ENCODE measurements at regions not wholly inside any gene's neighbourhood (a gene's known extent, or its start where the extent isn't known, plus 50 kb on each side); places are given as distances from the start of the nearest gene placed in this dataset.
A peak's percentile ranks its signal among the peaks of the same experiment; 100 is the strongest.
"Not testable (repeated sequence)": the region's sequence is repeated elsewhere in the genome, so short reads cannot be mapped to it uniquely, and the experiment has no call there.

GRCh38 chr10:57341294-57341693, 926.4 kb downstream of the IPMK start:
- no peak for DNase-seq (ENCODE audit: low spot score)

- peak; percentile 44 for DNase-seq (ENCODE audit: low spot score)
Measured at GRCh38 chr10:57338823-57339558, 928.7 kb downstream of the IPMK start.

GRCh38 chr10:57336865-57337264, 930.8 kb downstream of the IPMK start:
- DNase-seq (ENCODE audit: low spot score): no peak

GRCh38 chr10:57336341-57336740, 931.4 kb downstream of the IPMK start:
- DNase-seq (ENCODE audit: low spot score): no peak

GRCh38 chr10:57334523-57334922, 933.2 kb downstream of the IPMK start:
- DNase-seq (ENCODE audit: low spot score): no peak

DNA sequence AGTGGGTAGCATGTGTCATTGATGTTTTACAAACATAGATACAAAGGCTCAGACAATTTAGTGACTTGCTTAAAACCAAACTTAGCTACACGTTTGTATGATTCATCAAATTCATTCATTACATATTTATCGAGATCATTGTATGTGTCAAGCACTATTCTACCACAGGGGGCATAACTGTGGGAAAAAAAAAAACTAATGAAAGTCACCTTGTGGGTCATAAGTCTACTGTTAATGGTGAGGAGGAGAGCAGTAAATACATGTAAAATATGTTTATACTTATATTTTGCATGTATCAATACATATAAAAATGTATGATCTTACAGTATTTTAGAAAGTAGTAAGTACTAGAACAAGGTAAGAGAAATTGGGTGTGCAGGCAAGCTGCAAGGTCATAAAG, 933.8 kb downstream of the IPMK start:
- DNase-seq (ENCODE audit: low spot score): no peak

DNA sequence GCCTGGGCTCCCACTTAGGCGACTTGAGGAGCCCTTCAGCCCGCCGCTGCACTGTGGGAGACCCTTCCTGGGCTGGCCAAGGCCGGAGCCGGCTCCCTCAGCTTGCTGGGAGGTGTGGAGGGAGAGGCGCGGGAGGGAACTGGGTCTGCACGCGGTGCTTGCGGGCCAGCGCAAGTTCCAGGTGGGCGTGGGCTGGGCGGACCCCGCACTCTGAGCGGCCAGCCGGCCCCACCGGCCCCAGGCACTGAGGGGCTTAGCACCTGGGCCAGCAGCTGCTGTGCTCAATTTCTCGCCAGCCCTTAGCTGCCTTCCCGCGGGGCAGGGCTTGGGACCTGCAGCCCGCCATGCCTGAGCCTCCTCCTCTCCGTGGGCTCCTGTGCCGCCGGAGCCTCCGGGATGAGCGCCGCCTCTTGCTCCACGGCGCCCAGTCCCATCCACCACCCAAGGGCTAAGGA, 946.3 kb downstream of the IPMK start:
- DNase-seq (ENCODE audit: low spot score): not testable (repeated sequence)

GRCh38 chr10:57320416-57320815, 947.3 kb downstream of the IPMK start:
- no peak for DNase-seq (ENCODE audit: low spot score)

DNA sequence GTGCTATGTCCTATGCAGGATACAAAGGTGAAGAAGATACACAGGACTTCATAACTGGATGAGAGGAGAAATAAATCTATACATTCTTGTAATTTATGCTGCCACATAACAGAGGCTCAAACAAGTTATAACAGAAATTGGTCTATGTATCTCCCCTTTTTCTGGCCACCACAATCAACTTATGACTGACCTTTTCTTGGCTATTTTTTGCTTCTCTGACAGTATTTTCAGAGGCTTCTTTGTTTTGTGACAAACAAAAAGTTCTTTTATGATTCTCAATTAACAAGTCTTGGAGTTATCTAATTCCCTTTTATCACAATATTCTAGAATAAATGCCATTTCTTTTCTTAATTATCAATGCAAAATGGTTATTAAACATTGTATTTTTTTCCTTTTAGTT, 953.0 kb upstream of the ZWINT start:
- DNase-seq (ENCODE audit: low spot score): no peak

DNA sequence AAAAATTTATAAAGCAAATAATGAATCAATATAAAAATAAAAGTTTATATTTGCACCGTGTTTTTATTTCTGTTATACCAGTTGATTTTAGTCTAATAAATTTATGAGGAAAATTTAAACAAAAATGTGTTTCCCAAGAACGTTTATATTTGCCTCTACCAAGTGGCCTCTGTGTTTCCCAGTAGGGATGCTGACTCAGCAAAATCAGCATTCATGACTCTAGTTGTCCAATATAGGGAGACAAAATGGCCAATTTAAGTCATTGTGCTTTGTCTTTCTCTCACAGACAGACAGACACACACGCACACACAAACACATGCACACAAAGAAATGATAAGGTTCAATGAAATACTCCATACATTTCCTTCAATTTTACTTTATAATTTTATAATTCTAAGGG, 942.5 kb upstream of the ZWINT start:
- no peak for DNase-seq (ENCODE audit: low spot score)

- no peak for DNase-seq (ENCODE audit: low spot score)
Measured at GRCh38 chr10:57300718-57301117, 939.7 kb upstream of the ZWINT start.

- DNase-seq (ENCODE audit: low spot score): no peak
Measured at GRCh38 chr10:57294698-57295097, 933.6 kb upstream of the ZWINT start.

DNA sequence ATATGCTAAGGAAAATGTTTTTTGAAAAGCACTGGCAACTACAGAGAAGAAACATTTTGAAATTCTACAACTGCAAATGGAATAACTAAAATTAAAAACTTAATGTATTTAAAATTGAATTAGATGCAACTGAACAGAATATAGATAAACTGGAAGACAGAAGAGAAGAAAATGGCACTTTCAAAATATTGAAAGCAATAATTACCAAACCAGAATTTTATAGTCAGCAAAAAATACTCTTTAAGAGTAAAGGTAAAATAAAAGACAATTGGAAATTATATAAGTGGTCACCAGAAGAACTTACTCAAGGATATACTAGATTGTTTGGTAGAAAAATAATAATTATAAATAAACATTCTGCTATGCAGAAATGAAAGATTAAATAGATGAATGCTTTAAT, 927.7 kb upstream of the ZWINT start:
- DNase-seq (ENCODE audit: low spot score): no peak

GRCh38 chr10:57262892-57263291, 901.8 kb upstream of the ZWINT start:
- DNase-seq (ENCODE audit: low spot score): no peak

DNA sequence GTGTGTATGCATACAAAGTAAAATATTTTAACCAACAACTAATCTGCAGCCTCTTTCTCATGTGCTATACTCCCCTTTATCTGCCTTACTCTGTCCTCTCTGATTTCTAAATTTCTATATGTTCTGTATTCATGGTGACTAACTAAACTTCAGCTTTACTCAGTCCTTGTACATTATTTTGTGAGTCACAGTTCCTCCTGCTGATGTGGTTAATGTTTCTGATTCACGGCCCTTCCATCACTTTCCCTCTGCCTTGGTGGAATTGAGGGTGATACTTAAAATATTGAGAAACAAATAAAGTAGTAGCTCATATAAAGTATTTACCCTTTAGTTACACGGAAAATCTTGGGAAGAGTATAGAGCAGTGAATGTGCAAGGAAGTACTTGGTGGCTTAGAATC, 899.1 kb upstream of the ZWINT start:
- DNase-seq (ENCODE audit: low spot score): no peak

DNA sequence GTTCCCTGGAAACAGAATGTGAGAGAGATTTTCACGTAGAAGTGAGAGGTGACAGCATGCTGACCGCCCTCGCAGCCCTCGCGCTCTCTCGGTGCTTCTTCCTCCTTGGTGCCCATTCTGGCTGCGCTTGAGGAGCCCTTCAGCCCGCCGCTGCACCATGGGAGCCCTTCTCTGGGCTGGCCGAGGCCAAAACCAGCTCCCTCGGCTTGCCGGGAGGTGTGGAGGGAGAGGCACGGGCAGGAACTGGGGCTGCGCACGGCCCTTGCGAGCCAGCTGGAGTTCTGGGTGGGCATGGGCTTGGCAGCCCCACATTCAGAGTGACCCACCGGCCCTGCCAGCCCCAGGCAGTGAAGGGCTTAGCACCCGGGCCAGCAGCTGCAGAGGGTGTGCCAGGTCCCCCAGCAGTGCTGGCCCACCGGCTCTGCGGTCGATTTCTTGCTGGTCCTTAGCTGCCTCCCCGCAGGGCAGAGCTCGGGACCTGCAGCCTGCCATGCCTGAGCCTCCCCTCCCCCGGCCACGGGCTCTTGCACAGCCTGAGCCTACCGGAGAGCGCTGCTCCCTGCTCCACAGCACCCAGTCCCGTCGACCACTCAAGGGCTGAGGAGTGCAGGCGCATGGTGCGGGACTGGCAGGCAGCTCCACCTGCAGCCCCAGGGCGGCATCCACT, 888.7 kb upstream of the ZWINT start:
- no peak for DNase-seq (ENCODE audit: low spot score)

DNA sequence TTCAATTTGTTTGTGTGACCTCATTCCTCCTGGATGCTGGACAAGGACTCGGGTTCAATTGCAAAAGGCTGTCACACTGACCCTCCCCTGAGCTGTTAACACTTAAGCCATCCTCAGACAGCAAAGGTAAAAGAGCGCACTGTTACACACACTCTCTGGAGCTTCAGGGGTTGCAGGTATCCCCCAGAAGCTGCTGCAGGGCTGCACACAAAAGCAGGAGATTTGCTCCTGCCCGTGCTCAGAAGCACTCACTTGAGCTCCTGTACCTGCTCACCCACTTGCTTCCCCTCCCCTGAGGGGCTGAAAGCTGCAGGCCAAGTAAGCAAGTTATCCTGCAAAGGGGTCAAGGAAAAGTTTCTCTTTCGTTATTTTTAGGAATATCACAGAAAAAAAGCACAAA, 886.2 kb upstream of the ZWINT start:
- DNase-seq (ENCODE audit: low spot score): no peak

- no peak for DNase-seq (ENCODE audit: low spot score)
Measured at GRCh38 chr10:57225920-57226319, 864.9 kb upstream of the ZWINT start.

- DNase-seq (ENCODE audit: low spot score): no peak
Measured at GRCh38 chr10:57224811-57225210, 863.8 kb upstream of the ZWINT start.

DNA sequence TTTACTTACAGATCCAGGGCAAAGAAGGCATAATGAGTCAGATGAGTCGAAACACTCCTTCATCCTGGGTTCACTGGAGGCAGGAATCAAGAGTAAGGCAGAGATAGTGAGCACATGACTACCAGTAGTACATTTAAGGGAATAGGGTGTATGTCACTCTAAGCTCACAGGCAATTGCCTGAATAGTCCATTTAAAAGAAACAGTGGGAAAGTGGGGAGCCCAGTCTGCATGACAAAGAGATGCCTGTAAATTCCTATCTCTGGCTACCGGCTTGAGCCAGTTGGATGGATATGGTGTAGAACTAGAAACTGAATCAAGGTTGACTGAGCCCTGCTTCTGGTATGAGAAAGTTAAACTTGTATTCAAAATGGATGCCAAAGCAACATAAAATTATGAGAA, 861.5 kb upstream of the ZWINT start:
- DNase-seq (ENCODE audit: low spot score): no peak

GRCh38 chr10:57222129-57222528, 861.1 kb upstream of the ZWINT start:
- no peak for DNase-seq (ENCODE audit: low spot score)

GRCh38 chr10:57221674-57222073, 860.6 kb upstream of the ZWINT start:
- DNase-seq (ENCODE audit: low spot score): no peak

- DNase-seq (ENCODE audit: low spot score): no peak
Measured at GRCh38 chr10:57218382-57218781, 857.3 kb upstream of the ZWINT start.

GRCh38 chr10:57202356-57202755, 841.3 kb upstream of the ZWINT start:
- DNase-seq (ENCODE audit: low spot score): no peak

Measured in H4 (cell line).